ENCODE measurements at regions not wholly inside any gene's neighbourhood (a gene's known extent, or its start where the extent isn't known, plus 50 kb on each side); places are given as distances from the start of the nearest gene placed in this dataset.

DNA sequence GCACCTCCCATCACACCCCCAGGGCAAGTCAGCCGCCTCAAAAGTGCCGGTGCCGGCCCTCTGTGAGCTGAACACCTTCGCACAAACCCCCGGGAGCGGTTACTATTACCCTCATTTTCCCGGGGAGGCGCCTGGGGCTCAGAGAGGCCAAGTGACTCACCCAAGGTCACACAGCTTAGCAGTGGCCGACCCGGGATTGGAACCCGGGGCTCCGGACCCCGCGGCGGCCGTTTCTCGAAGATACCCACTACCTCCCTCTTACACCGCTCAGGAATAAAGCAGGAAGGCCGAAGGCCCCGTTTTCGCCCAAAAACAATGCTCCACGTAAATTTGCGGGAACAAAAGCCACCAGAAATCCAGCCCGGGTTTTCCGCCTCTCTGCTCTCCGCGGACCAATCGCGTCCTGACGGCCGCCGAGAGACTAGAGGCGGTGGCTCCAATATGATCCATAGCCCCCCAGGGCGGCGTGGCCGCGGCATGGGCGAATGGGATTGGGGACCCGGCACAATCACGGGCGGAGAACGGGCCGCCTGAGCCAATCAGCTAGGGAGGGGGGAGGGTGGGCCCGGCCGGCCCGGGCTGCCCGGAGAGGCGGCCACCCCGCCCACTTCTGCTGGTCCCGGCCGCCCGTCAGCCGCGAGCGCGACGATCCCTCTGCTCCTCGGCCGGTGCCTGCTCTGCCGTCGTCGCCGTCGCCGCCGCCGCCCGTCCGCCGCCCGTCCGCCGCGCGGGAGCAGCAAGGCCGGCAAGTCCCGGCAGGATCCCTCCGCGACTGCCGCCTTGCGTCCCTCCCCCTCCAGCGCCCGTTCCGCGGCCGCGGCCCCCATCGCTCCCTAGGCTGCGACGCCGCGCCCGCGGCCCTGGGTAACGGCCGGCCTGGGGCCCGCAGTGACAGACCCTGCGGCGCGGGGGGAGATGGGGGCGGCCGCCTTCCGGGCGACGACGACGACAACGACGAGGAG lies 177.0 kb downstream of the OR4M2 start:
- no peak for TF ChIP-seq POLR2AphosphoS5 (IDR thresholded peaks at IDR 0.05; ENCODE audit: low read depth, low read length)
- TF ChIP-seq POLR2A (IDR thresholded peaks at IDR 0.05; ENCODE audit: low read depth, low read length): no peak
